Astrocyte (in vitro differentiated cells and primary cell): ENCODE measurements at regions not wholly inside any gene's neighbourhood (a gene's known extent, or its start where the extent isn't known, plus 50 kb on each side); places are given as distances from the start of the nearest gene placed in this dataset.

Source experiments
- DNase-seq: peaks from one replicate; pipeline ENCODE4 v3.0.0-alpha.2; 2010; ENCODE audit warnings: low read depth
- FAIRE-seq: peaks from 2 replicates; lab custom pipeline; 2011; peaks lifted over from hg19 to GRCh38; lab: Jason Lieb, UNC
- H2AFZ ChIP-seq: 2 replicates; pipeline ENCODE4 v1.6.0; 2012; ENCODE audit warnings: low read depth, low read length, inconsistent platforms
- H3K27ac ChIP-seq: 2 replicates; pipeline ENCODE4 v1.5.1; 2011; ENCODE audit warnings: low read depth, low read length, inconsistent platforms
- H3K27me3 ChIP-seq: 2 replicates; pipeline ENCODE4 v1.6.0; 2011; ENCODE audit warnings: low read length, inconsistent platforms; ENCODE audit not compliant: insufficient read depth
- H3K36me3 ChIP-seq: 2 replicates; pipeline ENCODE4 v1.5.1; 2011; ENCODE audit warnings: low read length, inconsistent platforms; ENCODE audit not compliant: insufficient read depth
- H3K4me1 ChIP-seq: 2 replicates; pipeline ENCODE4 v1.5.1; 2011; ENCODE audit warnings: low read length, inconsistent platforms; ENCODE audit not compliant: insufficient read depth
- H3K4me2 ChIP-seq: 2 replicates; pipeline ENCODE4 v1.6.0; 2012; ENCODE audit warnings: low read length, inconsistent platforms
- H3K4me3 ChIP-seq: 2 replicates; pipeline ENCODE4 v1.5.1; 2011; ENCODE audit warnings: low read depth, mild to moderate bottlenecking, low read length, inconsistent platforms; ENCODE audit not compliant: insufficient read depth
- H3K79me2 ChIP-seq: 2 replicates; pipeline ENCODE4 v1.6.0; 2012; ENCODE audit warnings: mild to moderate bottlenecking, low read length, inconsistent platforms; ENCODE audit not compliant: insufficient read depth
- H3K9ac ChIP-seq: 2 replicates; pipeline ENCODE4 v1.6.0; 2012; ENCODE audit warnings: mild to moderate bottlenecking, low read length, inconsistent platforms
- H3K9me3 ChIP-seq: 2 replicates; pipeline ENCODE4 v1.5.1; 2012; ENCODE audit warnings: low read depth, mild to moderate bottlenecking, low read length, inconsistent platforms; ENCODE audit not compliant: insufficient read depth
- H4K20me1 ChIP-seq: 2 replicates; pipeline ENCODE4 v1.6.0; 2012; ENCODE audit warnings: low read length, inconsistent platforms; ENCODE audit not compliant: insufficient read depth
- H3K27ac Mint-ChIP-seq: one replicate; pipeline ENCODE4 v1.8.0; 2021; ENCODE audit warnings: mild to moderate bottlenecking, mixed read lengths; ENCODE audit not compliant: unreplicated experiment
- H3K27me3 Mint-ChIP-seq: one replicate; pipeline ENCODE4 v1.8.0; 2021; ENCODE audit warnings: low read depth, mixed read lengths; ENCODE audit not compliant: unreplicated experiment
- H3K36me3 Mint-ChIP-seq: one replicate; pipeline ENCODE4 v1.8.0; 2021; ENCODE audit warnings: low read depth, mixed read lengths; ENCODE audit not compliant: unreplicated experiment
- H3K4me1 Mint-ChIP-seq: one replicate; pipeline ENCODE4 v1.8.0; 2021; ENCODE audit warnings: low read depth, mixed read lengths; ENCODE audit not compliant: unreplicated experiment
- H3K4me3 Mint-ChIP-seq: one replicate; pipeline ENCODE4 v1.8.0; 2021; ENCODE audit warnings: mild to moderate bottlenecking, moderate library complexity, mixed read lengths; ENCODE audit not compliant: unreplicated experiment
- H3K9me3 Mint-ChIP-seq: one replicate; pipeline ENCODE4 v1.8.0; 2021; ENCODE audit warnings: mild to moderate bottlenecking, mixed read lengths; ENCODE audit not compliant: unreplicated experiment
- EZH2 ChIP-seq: IDR thresholded peaks from 2 replicates; pipeline ENCODE4 v1.6.1; 2012; ENCODE audit warnings: mild to moderate bottlenecking, low read length, inconsistent platforms; ENCODE audit not compliant: insufficient read depth
- TF ChIP-seq, protein P1 (sequence below): IDR thresholded peaks from 2 replicates; pipeline ENCODE4 v1.5.1; 2011; ENCODE audit warnings: low read depth, mild to moderate bottlenecking, inconsistent platforms, low read length, moderate library complexity; ENCODE audit not compliant: insufficient read depth

DNA sequence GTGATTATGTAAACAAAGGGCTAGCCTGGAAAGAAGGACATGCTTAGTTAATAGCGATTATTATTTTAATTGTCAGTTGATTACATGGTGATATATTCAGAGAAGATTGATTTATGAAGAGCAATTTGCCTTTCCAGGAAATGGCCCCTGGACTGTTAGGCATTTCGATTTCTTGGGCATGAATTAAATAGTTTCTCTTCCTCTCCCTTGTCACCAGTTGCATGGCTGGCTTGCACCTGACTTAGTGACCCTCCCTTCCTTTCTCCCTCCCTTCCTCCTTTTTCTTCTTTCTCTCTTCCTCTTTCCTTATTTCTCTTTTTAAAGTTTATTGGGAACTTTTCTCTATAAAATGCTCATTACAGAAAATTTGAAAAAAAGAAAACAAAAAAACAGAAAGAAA lies 235.4 kb downstream of the CDC5L start:
- Mint-ChIP-seq H3K9me3 (no peaks in the 10 kb centered on the region), H3K27me3 (peaks cover 7% of the 10 kb centered on the region), H3K27ac (no peak overlapping the region), H3K4me3 (no peak overlapping the region), H3K4me1 (peaks cover 9% of the 10 kb centered on the region), H3K36me3 (no peaks in the 10 kb centered on the region)
- no peak overlapping the region for H3K4me3 ChIP-seq
- no peaks in the 10 kb centered on the region for H3K36me3 ChIP-seq
- no peak overlapping the region for H3K27ac ChIP-seq
- no peaks in the 10 kb centered on the region for H3K9me3 ChIP-seq
- H3K9ac ChIP-seq, result no peak overlapping the region
- no peaks in the 10 kb centered on the region for H3K4me1 ChIP-seq
- peaks cover 2% of the 10 kb centered on the region for H3K27me3 ChIP-seq
- FAIRE-seq, result no peak
- no peak overlapping the region for H2AFZ ChIP-seq
- DNase-seq, result no peak
- TF ChIP-seq, protein P1, sequence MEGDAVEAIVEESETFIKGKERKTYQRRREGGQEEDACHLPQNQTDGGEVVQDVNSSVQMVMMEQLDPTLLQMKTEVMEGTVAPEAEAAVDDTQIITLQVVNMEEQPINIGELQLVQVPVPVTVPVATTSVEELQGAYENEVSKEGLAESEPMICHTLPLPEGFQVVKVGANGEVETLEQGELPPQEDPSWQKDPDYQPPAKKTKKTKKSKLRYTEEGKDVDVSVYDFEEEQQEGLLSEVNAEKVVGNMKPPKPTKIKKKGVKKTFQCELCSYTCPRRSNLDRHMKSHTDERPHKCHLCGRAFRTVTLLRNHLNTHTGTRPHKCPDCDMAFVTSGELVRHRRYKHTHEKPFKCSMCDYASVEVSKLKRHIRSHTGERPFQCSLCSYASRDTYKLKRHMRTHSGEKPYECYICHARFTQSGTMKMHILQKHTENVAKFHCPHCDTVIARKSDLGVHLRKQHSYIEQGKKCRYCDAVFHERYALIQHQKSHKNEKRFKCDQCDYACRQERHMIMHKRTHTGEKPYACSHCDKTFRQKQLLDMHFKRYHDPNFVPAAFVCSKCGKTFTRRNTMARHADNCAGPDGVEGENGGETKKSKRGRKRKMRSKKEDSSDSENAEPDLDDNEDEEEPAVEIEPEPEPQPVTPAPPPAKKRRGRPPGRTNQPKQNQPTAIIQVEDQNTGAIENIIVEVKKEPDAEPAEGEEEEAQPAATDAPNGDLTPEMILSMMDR, result no peak
- no peak for TF ChIP-seq EZH2
- no peak overlapping the region for H3K4me2 ChIP-seq
- no peaks in the 10 kb centered on the region for H4K20me1 ChIP-seq
- no peaks in the 10 kb centered on the region for H3K79me2 ChIP-seq

DNA sequence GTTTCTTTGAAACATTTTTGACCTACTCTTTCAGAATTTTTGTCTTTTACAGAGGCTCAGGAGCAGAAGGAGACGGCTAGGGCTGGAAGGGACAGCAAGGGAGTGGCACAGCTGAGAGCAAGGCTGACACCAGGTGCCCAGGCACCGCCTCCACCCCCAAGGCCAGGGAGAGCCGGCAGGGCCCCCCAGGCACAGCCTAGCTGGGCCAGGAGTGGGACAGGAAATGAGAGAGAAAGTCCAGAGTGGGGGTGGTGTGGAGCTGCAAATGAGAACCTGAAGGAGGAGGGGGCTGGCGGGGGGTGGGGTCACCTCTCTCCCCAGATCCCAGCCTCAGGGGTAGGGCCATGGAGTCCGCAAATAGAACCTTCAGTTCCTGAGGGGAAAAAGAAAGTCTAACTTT lies 236.7 kb downstream of the CDC5L start:
- FAIRE-seq, result no peak

GRCh38 chr6:44624936-44625573 lies 237.5 kb downstream of the CDC5L start:
- Histone ChIP-seq H3K4me2 (no peak overlapping the region), H3K27me3 (no peaks in the 10 kb centered on the region), H4K20me1 (no peaks in the 10 kb centered on the region), H3K9ac (no peak overlapping the region), H3K27ac (no peak overlapping the region), H3K4me3 (no peak overlapping the region), H3K9me3 (no peaks in the 10 kb centered on the region), H2AFZ (no peak overlapping the region), H3K79me2 (no peaks in the 10 kb centered on the region), H3K4me1 (no peaks in the 10 kb centered on the region), H3K36me3 (no peaks in the 10 kb centered on the region)
- peaks cover 9% of the 10 kb centered on the region for H3K4me1 Mint-ChIP-seq
- H3K9me3 Mint-ChIP-seq, result no peaks in the 10 kb centered on the region
- no peak overlapping the region for H3K4me3 Mint-ChIP-seq
- peaks cover 2% of the 10 kb centered on the region for H3K27me3 Mint-ChIP-seq
- FAIRE-seq (no peak), DNase-seq (no peak)
- no peaks in the 10 kb centered on the region for H3K36me3 Mint-ChIP-seq
- TF ChIP-seq EZH2, result no peak
- TF ChIP-seq, protein P1, result no peak
- H3K27ac Mint-ChIP-seq, result no peak overlapping the region

More for the DNA sequence above, 236.7 kb downstream of the CDC5L start:
- Mint-ChIP-seq H3K27me3 (peaks cover 4% of the 10 kb centered on the region), H3K4me1 (peaks cover 9% of the 10 kb centered on the region), H3K9me3 (no peaks in the 10 kb centered on the region), H3K4me3 (no peak overlapping the region), H3K27ac (no peak overlapping the region), H3K36me3 (no peaks in the 10 kb centered on the region)
- H2AFZ ChIP-seq, result no peak overlapping the region
- no peaks in the 10 kb centered on the region for H3K4me1 ChIP-seq
- H3K4me3 ChIP-seq, result no peak overlapping the region
- H3K36me3 ChIP-seq, result no peaks in the 10 kb centered on the region
- no peak for DNase-seq
- TF ChIP-seq, protein P1, result no peak
- TF ChIP-seq EZH2, result no peak
- no peaks in the 10 kb centered on the region for H3K27me3 ChIP-seq
- no peak overlapping the region for H3K27ac ChIP-seq
- H3K9me3 ChIP-seq, result no peaks in the 10 kb centered on the region
- no peak overlapping the region for H3K9ac ChIP-seq
- H4K20me1 ChIP-seq, result no peaks in the 10 kb centered on the region
- H3K79me2 ChIP-seq, result no peaks in the 10 kb centered on the region
- no peak overlapping the region for H3K4me2 ChIP-seq
